Esophagus muscularis mucosa (tissue), 4 donors: ENCODE measurements at regions not wholly inside any gene's neighbourhood (a gene's known extent, or its start where the extent isn't known, plus 50 kb on each side); places are given as distances from the start of the nearest gene placed in this dataset.
"Not testable (repeated sequence)": the region's sequence is repeated elsewhere in the genome, so short reads cannot be mapped to it uniquely, and the experiment has no call there.

Source experiments
- CTCF ChIP-seq, 3 experiments: fragments of 200-600 bp in 2 of 3; fragments of 450-650 bp in 1 of 3; sonication (generic) in 2 of 3; IDR thresholded peaks; one replicate each; pipeline ENCODE4 v1.5.1; 2017 to 2019; ENCODE audit warnings: antibody characterized with exemption in 3 of 3, mild to moderate bottlenecking in 2 of 3, moderate library complexity in 1 of 3
- EP300 ChIP-seq: sonication (generic); formaldehyde crosslinking; IDR thresholded peaks from one replicate; pipeline ENCODE4 v1.6.1; 2017; ENCODE audit warnings: antibody characterized with exemption
- POLR2A ChIP-seq: fragments of 450-650 bp; IDR thresholded peaks from one replicate; pipeline ENCODE4 v1.6.1; 2017; ENCODE audit warnings: antibody characterized with exemption, moderate library complexity, mild to moderate bottlenecking, low read depth

GRCh38 chr18:78493490-78493889 lies 486.1 kb upstream of the SALL3 start:
- not testable (repeated sequence) for TF ChIP-seq CTCF (IDR thresholded peaks at IDR 0.05); EP300; POLR2A
